ENCODE measurements at regions not wholly inside any gene's neighbourhood (a gene's known extent, or its start where the extent isn't known, plus 50 kb on each side); places are given as distances from the start of the nearest gene placed in this dataset.

DNA sequence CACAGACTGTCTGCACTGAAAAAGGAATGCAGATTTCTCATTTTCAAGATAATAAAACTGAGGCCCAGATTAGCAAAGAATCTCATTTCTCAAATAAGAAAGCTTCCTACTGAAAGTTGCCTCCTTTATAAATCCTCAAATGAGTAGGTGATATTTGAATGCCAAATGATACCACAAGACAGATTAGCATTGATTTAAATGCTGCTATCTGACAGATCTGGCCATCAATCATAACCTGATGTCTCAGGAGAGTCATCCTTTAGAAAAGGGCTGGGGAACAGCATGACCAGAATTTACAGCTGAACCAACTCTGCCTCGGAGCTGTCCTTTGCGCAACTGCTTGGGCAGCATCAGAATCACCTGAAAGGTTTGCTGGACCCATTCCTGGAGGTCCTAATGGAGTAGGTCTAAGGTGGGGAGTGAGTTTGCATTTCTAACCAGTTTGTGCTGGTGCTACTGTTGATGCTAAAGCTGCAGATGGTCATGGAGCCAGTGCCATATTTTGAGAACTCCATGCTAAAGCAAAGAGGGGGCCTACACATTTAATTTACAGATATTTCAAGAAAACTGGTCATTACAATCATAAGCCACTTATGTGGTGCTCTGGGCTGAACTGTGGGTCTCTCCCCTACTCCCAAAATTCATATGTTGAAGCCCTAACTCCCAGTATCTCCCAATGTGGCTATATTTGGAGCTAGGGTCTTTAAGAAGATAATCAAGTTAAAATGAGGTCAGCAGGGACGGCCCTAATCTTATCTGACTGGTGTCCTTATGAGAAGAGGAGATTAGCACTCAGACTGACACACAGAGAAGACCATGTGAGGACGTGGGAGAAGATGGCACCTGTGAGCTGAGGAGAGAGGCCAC lies 295.5 kb upstream of the JARID2 start:
- TF ChIP-seq ZNF324 (tag by site-specific recombination; IDR thresholded peaks at IDR 0.05) = no peak
- no peak for TF ChIP-seq HOXA7 (CRISPR knock-in tag; IDR thresholded peaks at IDR 0.05; ENCODE audit: borderline replicate concordance)
- TF ChIP-seq, protein P1, sequence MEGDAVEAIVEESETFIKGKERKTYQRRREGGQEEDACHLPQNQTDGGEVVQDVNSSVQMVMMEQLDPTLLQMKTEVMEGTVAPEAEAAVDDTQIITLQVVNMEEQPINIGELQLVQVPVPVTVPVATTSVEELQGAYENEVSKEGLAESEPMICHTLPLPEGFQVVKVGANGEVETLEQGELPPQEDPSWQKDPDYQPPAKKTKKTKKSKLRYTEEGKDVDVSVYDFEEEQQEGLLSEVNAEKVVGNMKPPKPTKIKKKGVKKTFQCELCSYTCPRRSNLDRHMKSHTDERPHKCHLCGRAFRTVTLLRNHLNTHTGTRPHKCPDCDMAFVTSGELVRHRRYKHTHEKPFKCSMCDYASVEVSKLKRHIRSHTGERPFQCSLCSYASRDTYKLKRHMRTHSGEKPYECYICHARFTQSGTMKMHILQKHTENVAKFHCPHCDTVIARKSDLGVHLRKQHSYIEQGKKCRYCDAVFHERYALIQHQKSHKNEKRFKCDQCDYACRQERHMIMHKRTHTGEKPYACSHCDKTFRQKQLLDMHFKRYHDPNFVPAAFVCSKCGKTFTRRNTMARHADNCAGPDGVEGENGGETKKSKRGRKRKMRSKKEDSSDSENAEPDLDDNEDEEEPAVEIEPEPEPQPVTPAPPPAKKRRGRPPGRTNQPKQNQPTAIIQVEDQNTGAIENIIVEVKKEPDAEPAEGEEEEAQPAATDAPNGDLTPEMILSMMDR (tag by site-specific recombination; IDR thresholded peaks at IDR 0.05) = no peak
- no peak for TF ChIP-seq ZSCAN23 (tag by site-specific recombination; IDR thresholded peaks at IDR 0.05)
- TF ChIP-seq ZNF768 (tag by site-specific recombination; IDR thresholded peaks at IDR 0.05) = no peak
- TF ChIP-seq, protein P2, sequence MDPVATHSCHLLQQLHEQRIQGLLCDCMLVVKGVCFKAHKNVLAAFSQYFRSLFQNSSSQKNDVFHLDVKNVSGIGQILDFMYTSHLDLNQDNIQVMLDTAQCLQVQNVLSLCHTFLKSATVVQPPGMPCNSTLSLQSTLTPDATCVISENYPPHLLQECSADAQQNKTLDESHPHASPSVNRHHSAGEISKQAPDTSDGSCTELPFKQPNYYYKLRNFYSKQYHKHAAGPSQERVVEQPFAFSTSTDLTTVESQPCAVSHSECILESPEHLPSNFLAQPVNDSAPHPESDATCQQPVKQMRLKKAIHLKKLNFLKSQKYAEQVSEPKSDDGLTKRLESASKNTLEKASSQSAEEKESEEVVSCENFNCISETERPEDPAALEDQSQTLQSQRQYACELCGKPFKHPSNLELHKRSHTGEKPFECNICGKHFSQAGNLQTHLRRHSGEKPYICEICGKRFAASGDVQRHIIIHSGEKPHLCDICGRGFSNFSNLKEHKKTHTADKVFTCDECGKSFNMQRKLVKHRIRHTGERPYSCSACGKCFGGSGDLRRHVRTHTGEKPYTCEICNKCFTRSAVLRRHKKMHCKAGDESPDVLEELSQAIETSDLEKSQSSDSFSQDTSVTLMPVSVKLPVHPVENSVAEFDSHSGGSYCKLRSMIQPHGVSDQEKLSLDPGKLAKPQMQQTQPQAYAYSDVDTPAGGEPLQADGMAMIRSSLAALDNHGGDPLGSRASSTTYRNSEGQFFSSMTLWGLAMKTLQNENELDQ (tag by site-specific recombination; IDR thresholded peaks at IDR 0.05; ENCODE audit: low read depth) = no peak
- TF ChIP-seq, protein P3, sequence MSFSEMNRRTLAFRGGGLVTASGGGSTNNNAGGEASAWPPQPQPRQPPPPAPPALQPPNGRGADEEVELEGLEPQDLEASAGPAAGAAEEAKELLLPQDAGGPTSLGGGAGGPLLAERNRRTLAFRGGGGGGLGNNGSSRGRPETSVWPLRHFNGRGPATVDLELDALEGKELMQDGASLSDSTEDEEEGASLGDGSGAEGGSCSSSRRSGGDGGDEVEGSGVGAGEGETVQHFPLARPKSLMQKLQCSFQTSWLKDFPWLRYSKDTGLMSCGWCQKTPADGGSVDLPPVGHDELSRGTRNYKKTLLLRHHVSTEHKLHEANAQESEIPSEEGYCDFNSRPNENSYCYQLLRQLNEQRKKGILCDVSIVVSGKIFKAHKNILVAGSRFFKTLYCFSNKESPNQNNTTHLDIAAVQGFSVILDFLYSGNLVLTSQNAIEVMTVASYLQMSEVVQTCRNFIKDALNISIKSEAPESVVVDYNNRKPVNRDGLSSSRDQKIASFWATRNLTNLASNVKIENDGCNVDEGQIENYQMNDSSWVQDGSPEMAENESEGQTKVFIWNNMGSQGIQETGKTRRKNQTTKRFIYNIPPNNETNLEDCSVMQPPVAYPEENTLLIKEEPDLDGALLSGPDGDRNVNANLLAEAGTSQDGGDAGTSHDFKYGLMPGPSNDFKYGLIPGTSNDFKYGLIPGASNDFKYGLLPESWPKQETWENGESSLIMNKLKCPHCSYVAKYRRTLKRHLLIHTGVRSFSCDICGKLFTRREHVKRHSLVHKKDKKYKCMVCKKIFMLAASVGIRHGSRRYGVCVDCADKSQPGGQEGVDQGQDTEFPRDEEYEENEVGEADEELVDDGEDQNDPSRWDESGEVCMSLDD (tag by site-specific recombination; IDR thresholded peaks at IDR 0.05) = no peak
- TF ChIP-seq, protein P4, sequence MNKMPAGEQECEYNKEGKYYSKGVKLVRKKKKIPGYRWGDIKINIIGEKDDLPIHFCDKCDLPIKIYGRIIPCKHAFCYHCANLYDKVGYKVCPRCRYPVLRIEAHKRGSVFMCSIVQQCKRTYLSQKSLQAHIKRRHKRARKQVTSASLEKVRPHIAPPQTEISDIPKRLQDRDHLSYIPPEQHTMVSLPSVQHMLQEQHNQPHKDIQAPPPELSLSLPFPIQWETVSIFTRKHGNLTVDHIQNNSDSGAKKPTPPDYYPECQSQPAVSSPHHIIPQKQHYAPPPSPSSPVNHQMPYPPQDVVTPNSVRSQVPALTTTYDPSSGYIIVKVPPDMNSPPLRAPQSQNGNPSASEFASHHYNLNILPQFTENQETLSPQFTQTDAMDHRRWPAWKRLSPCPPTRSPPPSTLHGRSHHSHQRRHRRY (tag by site-specific recombination; IDR thresholded peaks at IDR 0.05) = no peak
- TF ChIP-seq ZNF132 (tag by site-specific recombination; IDR thresholded peaks at IDR 0.05; ENCODE audit: borderline replicate concordance) = no peak
- TF ChIP-seq TRIM28 (IDR thresholded peaks at IDR 0.05; ENCODE audit: borderline replicate concordance, low read length) = no peak
- TF ChIP-seq, protein P5, sequence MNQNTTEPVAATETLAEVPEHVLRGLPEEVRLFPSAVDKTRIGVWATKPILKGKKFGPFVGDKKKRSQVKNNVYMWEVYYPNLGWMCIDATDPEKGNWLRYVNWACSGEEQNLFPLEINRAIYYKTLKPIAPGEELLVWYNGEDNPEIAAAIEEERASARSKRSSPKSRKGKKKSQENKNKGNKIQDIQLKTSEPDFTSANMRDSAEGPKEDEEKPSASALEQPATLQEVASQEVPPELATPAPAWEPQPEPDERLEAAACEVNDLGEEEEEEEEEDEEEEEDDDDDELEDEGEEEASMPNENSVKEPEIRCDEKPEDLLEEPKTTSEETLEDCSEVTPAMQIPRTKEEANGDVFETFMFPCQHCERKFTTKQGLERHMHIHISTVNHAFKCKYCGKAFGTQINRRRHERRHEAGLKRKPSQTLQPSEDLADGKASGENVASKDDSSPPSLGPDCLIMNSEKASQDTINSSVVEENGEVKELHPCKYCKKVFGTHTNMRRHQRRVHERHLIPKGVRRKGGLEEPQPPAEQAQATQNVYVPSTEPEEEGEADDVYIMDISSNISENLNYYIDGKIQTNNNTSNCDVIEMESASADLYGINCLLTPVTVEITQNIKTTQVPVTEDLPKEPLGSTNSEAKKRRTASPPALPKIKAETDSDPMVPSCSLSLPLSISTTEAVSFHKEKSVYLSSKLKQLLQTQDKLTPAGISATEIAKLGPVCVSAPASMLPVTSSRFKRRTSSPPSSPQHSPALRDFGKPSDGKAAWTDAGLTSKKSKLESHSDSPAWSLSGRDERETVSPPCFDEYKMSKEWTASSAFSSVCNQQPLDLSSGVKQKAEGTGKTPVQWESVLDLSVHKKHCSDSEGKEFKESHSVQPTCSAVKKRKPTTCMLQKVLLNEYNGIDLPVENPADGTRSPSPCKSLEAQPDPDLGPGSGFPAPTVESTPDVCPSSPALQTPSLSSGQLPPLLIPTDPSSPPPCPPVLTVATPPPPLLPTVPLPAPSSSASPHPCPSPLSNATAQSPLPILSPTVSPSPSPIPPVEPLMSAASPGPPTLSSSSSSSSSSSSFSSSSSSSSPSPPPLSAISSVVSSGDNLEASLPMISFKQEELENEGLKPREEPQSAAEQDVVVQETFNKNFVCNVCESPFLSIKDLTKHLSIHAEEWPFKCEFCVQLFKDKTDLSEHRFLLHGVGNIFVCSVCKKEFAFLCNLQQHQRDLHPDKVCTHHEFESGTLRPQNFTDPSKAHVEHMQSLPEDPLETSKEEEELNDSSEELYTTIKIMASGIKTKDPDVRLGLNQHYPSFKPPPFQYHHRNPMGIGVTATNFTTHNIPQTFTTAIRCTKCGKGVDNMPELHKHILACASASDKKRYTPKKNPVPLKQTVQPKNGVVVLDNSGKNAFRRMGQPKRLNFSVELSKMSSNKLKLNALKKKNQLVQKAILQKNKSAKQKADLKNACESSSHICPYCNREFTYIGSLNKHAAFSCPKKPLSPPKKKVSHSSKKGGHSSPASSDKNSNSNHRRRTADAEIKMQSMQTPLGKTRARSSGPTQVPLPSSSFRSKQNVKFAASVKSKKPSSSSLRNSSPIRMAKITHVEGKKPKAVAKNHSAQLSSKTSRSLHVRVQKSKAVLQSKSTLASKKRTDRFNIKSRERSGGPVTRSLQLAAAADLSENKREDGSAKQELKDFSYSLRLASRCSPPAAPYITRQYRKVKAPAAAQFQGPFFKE (tag by site-specific recombination; IDR thresholded peaks at IDR 0.05; ENCODE audit: borderline replicate concordance) = no peak
- TF ChIP-seq ZBTB21 (tag by site-specific recombination; IDR thresholded peaks at IDR 0.05) = no peak
- TF ChIP-seq KLF8 (tag by site-specific recombination; IDR thresholded peaks at IDR 0.05) = no peak
